Large intestine (tissue), 3 donors: ENCODE measurements at regions not wholly inside any gene's neighbourhood (a gene's known extent, or its start where the extent isn't known, plus 50 kb on each side); places are given as distances from the start of the nearest gene placed in this dataset.

ENCODE experiments used
- DNase-seq, 2 donors: peaks; one replicate each; pipeline versions ENCODE4 v3.0.0 to v3.0.0-alpha.2; 2013
- H3K27ac ChIP-seq: one replicate; pipeline ENCODE4 v1.5.1; 2013; ENCODE audit warnings: low read length
- H3K27me3 ChIP-seq: 2 replicates; pipeline ENCODE4 v1.6.1; 2013; ENCODE audit warnings: low read length; ENCODE audit not compliant: control insufficient read depth, insufficient read depth
- H3K36me3 ChIP-seq: 2 replicates; pipeline ENCODE4 v1.6.1; 2013; ENCODE audit warnings: low read length; ENCODE audit not compliant: control insufficient read depth, insufficient read depth
- H3K4me1 ChIP-seq: one replicate; pipeline ENCODE4 v1.6.1; 2013; ENCODE audit warnings: low read length; ENCODE audit not compliant: control insufficient read depth, insufficient read depth
- H3K4me3 ChIP-seq: one replicate; pipeline ENCODE4 v1.5.1; 2013; ENCODE audit warnings: low read length
- H3K9me3 ChIP-seq: one replicate; pipeline ENCODE4 v1.6.1; 2013; ENCODE audit warnings: mild to moderate bottlenecking, low read depth, low read length, moderate library complexity; ENCODE audit not compliant: control insufficient read depth
- WGBS: methylation state at CpG from one replicate; pipeline ENCODE4 v1.1.5; 2013; ENCODE audit warnings: low lambda C conversion rate; ENCODE audit not compliant: insufficient coverage; 5-methylcytosine and 5-hydroxymethylcytosine counted together

- no peak for DNase-seq
- 40% methylated on average over 1 of the region's 7 CpGs for WGBS
- H3K36me3 ChIP-seq = no peaks in the 10 kb centered on the region
- no peaks in the 10 kb centered on the region for H3K9me3 ChIP-seq
- no peaks in the 10 kb centered on the region for H3K27me3 ChIP-seq
- no peak overlapping the region for H3K4me3 ChIP-seq
- no peak overlapping the region for H3K27ac ChIP-seq
- H3K4me1 ChIP-seq = no peaks in the 10 kb centered on the region
Observed at GRCh38 chr10:36092116-36092515, 450.0 kb upstream of the FZD8 start.

- Histone ChIP-seq H3K4me3 (no peak overlapping the region), H3K4me1 (no peaks in the 10 kb centered on the region), H3K9me3 (no peaks in the 10 kb centered on the region), H3K36me3 (no peaks in the 10 kb centered on the region), H3K27me3 (no peaks in the 10 kb centered on the region), H3K27ac (no peak overlapping the region)
- DNase-seq = no peak
- 97% methylated on average over 3 of the region's 3 CpGs for WGBS
Observed at GRCh38 chr10:36091007-36091406, 448.9 kb upstream of the FZD8 start.

DNA sequence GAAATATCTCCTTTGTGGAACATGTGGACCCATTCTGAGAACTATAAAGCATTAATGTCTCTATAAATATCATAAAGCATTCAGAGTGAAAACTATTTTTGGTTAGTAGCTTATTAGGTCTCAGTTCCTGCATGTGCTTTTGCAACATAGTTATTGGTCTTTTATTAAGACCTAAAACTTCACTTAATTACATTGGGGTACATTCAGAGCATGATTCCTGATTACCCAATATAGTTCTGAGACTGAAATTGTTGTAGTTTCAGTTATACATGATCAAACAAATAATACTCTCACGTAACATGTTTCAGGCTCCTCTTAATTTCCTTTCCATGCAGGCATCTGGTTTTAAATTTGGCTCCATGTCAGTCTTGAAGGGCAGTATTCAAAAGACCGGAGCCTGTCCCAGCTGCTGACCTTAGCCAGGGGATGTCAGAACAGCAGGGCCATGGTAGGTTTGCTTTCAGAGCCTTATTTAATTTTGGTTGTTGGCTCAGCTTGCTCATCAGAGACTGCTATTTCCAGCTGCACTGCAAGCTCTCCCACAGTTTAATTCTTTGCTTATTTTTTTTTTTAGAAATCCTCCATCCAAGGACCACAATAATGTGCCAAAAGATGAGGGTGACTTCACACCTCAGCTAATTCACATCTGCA is 447.8 kb upstream of the FZD8 start:
- H3K27me3 ChIP-seq = no peaks in the 10 kb centered on the region
- WGBS = no CpG with 5 or more reads among the region's 2 CpGs
- no peaks in the 10 kb centered on the region for H3K4me1 ChIP-seq
- no peak overlapping the region for H3K27ac ChIP-seq
- no peak overlapping the region for H3K4me3 ChIP-seq
- no peaks in the 10 kb centered on the region for H3K36me3 ChIP-seq
- no peaks in the 10 kb centered on the region for H3K9me3 ChIP-seq
- DNase-seq = no peak

- no peaks in the 10 kb centered on the region for H3K9me3 ChIP-seq
- no peaks in the 10 kb centered on the region for H3K27me3 ChIP-seq
- H3K27ac ChIP-seq = no peak overlapping the region
- no peak for DNase-seq
- H3K4me3 ChIP-seq = no peak overlapping the region
- no peaks in the 10 kb centered on the region for H3K4me1 ChIP-seq
- 94% methylated on average over 5 of the region's 10 CpGs for WGBS
- no peaks in the 10 kb centered on the region for H3K36me3 ChIP-seq
Observed at GRCh38 chr10:36087006-36088005, 445.2 kb upstream of the FZD8 start.

GRCh38 chr10:36075196-36075595 is 433.1 kb upstream of the FZD8 start:
- Histone ChIP-seq H3K4me1 (no peaks in the 10 kb centered on the region), H3K9me3 (no peaks in the 10 kb centered on the region), H3K4me3 (no peak overlapping the region), H3K27me3 (no peaks in the 10 kb centered on the region), H3K36me3 (no peaks in the 10 kb centered on the region), H3K27ac (no peak overlapping the region)
- 74% methylated on average over 3 of the region's 4 CpGs for WGBS
- no peak for DNase-seq

- Histone ChIP-seq H3K4me1 (no peaks in the 10 kb centered on the region), H3K27ac (no peak overlapping the region), H3K9me3 (no peaks in the 10 kb centered on the region), H3K36me3 (no peaks in the 10 kb centered on the region), H3K27me3 (no peaks in the 10 kb centered on the region), H3K4me3 (no peak overlapping the region)
- WGBS = no CpG with 5 or more reads among the region's 2 CpGs
- DNase-seq = no peak
Observed at GRCh38 chr10:36073796-36074345, 431.8 kb upstream of the FZD8 start.

- no peak for DNase-seq
- Histone ChIP-seq H3K27me3 (no peaks in the 10 kb centered on the region), H3K4me1 (no peaks in the 10 kb centered on the region), H3K27ac (no peak overlapping the region), H3K4me3 (no peak overlapping the region), H3K9me3 (peaks cover 10% of the 10 kb centered on the region), H3K36me3 (no peaks in the 10 kb centered on the region)
Observed at GRCh38 chr10:36068542-36068941, 426.4 kb upstream of the FZD8 start.

- no peak overlapping the region for H3K4me3 ChIP-seq
Observed at GRCh38 chr10:36067748-36068147, 425.7 kb upstream of the FZD8 start.

DNA sequence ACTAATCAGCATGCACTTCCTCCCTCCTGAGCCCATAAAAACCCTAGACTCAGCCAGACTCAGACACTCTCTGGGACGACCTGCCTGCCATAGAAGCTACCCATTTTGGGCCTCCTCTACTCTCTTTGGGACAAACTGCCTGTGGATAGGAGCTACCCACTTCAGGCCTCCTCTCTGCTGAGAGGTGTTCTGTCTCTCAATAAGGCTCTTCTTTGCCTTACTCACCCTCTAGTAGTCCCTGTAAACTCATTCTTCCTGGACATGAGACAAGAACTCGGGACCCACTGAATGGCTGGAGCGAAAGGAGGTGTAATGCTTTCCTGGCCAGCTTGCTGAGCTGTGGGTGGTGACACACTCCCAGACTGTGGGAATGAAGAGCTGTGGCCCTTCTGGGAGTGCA is 424.8 kb upstream of the FZD8 start:
- Histone ChIP-seq H3K27me3 (no peaks in the 10 kb centered on the region), H3K9me3 (peaks cover 10% of the 10 kb centered on the region), H3K36me3 (no peaks in the 10 kb centered on the region), H3K4me1 (no peaks in the 10 kb centered on the region), H3K27ac (no peak overlapping the region), H3K4me3 (no peak overlapping the region)
- no CpG with 5 or more reads among the region's 3 CpGs for WGBS
- DNase-seq = no peak

More at GRCh38 chr10:36067748-36068147, 425.7 kb upstream of the FZD8 start:
- H3K4me1 ChIP-seq = no peaks in the 10 kb centered on the region
- peaks cover 10% of the 10 kb centered on the region for H3K9me3 ChIP-seq
- no peaks in the 10 kb centered on the region for H3K27me3 ChIP-seq
- no peak overlapping the region for H3K27ac ChIP-seq
- DNase-seq = no peak
- no CpG with 5 or more reads among the region's 2 CpGs for WGBS
- H3K36me3 ChIP-seq = no peaks in the 10 kb centered on the region

DNA sequence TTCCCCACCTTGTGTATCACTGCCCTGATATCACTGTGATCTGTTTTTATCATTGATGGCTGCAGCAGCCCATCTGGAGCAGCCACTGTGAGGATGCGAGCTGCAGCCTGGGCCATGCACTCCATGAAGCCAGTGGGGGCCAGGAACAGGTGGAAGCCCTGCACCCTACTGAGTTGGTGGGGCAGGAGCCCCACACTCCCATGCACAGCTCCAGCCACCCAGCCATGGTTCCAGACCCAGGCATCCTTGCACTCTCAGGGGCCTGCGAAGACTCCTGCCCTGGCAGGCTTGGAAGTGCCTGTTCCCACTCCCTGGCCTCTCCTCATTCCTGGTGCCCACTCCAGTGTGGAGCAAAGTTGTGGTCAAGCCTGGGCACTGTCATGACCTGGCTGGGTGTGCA is 424.0 kb upstream of the FZD8 start:
- no peaks in the 10 kb centered on the region for H3K4me1 ChIP-seq
- peaks cover 10% of the 10 kb centered on the region for H3K9me3 ChIP-seq
- H3K36me3 ChIP-seq = no peaks in the 10 kb centered on the region
- H3K27me3 ChIP-seq = no peaks in the 10 kb centered on the region
- no CpG with 5 or more reads among the region's 2 CpGs for WGBS
- DNase-seq = no peak
- no peak overlapping the region for H3K27ac ChIP-seq
- no peak overlapping the region for H3K4me3 ChIP-seq
